GM12878 (cell line): ENCODE measurements at regions not wholly inside any gene's neighbourhood (a gene's known extent, or its start where the extent isn't known, plus 50 kb on each side); places are given as distances from the start of the nearest gene placed in this dataset.

Experiments used
- ATAC-seq: fragments of 200-7000 bp; cut with Tn5 transposase; 3 replicates; pipeline ENCODE4 v1.9.1; 2020; ENCODE audit warnings: mild to moderate bottlenecking, moderate library complexity
- BruUV-seq: library from RNA; stranded (reverse); fragments of 400-500 nt; replicated peaks from 2 replicates; lab custom pipeline; 2021; lab: Mats Ljungman, UMichigan
- CTCF ChIA-PET: fragments of 300-600 bp; sonication (Branson Sonifier 250); formaldehyde crosslinking; extraction: SDS; loops from one replicate; lab custom pipeline; 2021; ENCODE audit warnings: inconsistent platforms; lab: Yijun Ruan, JAX
- POLR2A ChIA-PET: fragments of 350-600 bp; formaldehyde crosslinking; extraction: SDS; loops from one replicate; lab custom pipeline; 2021; ENCODE audit warnings: inconsistent platforms; lab: Charles Lee
- RAD21 ChIA-PET: fragments of 300-600 bp; sonication (Branson Sonifier 250); formaldehyde crosslinking; loops from one replicate; lab custom pipeline; 2023; ENCODE audit warnings: antibody characterized with exemption; ENCODE audit not compliant: unreplicated experiment; lab: Charles Lee
- SMC1A ChIA-PET: fragments of 300-600 bp; sonication (Branson Sonifier 250); formaldehyde crosslinking; loops from one replicate; lab custom pipeline; 2023; ENCODE audit not compliant: unreplicated experiment, uncharacterized antibody; lab: Charles Lee
- DNase-seq: peaks from one replicate; pipeline ENCODE4 v3.0.0-alpha.2; 2011; ENCODE audit warnings: low read depth, low spot score
- FAIRE-seq: peaks from 3 replicates; lab custom pipeline; 2011; peaks lifted over from hg19 to GRCh38; lab: Jason Lieb, UNC
- H2AFZ ChIP-seq: 2 replicates; pipeline ENCODE4 v1.6.0; 2011; ENCODE audit warnings: low read depth, low read length, control low read depth; ENCODE audit not compliant: control insufficient read depth
- H3K27ac ChIP-seq: 2 replicates; pipeline ENCODE4 v1.5.1; 2011; ENCODE audit warnings: control low read depth; ENCODE audit not compliant: control insufficient read depth, insufficient read depth
- H3K27me3 ChIP-seq, 2 experiments: replicated peaks in 1 of 2; 2 replicates each; pipeline versions ENCODE4 v1.6.0 to v1.6.1; 2011; ENCODE audit warnings: low read length in 1 of 2; ENCODE audit not compliant: control insufficient read depth in 2 of 2, insufficient read depth in 2 of 2
- H3K36me3 ChIP-seq, 2 experiments: 2 replicates each; pipeline ENCODE4 v1.5.1; 2011; ENCODE audit warnings: low read length in 1 of 2; ENCODE audit not compliant: control insufficient read depth in 2 of 2, insufficient read depth in 2 of 2
- H3K4me1 ChIP-seq: 2 replicates; pipeline ENCODE4 v1.6.1; 2011; ENCODE audit warnings: mild to moderate bottlenecking, low read length, moderate library complexity, mixed read lengths; ENCODE audit not compliant: control insufficient read depth, insufficient read depth
- H3K4me2 ChIP-seq: 2 replicates; pipeline ENCODE4 v1.6.0; 2011; ENCODE audit warnings: control low read depth; ENCODE audit not compliant: control insufficient read depth, insufficient read depth
- H3K4me3 ChIP-seq: fragments of 200-600 bp; sonication (generic); 2 replicates; pipeline ENCODE4 v1.5.1; 2016
- H3K79me2 ChIP-seq: 2 replicates; pipeline ENCODE4 v1.6.0; 2011; ENCODE audit warnings: low read length; ENCODE audit not compliant: control insufficient read depth, insufficient read depth
- H3K9ac ChIP-seq: 2 replicates; pipeline ENCODE4 v1.8.0; 2011; ENCODE audit warnings: low read length, control low read depth, mixed read lengths; ENCODE audit not compliant: control insufficient read depth, insufficient read depth
- H3K9me3 ChIP-seq: replicated peaks from 3 replicates; pipeline ENCODE4 v1.5.1; 2011; ENCODE audit warnings: mild to moderate bottlenecking, low read length; ENCODE audit not compliant: control insufficient read depth, insufficient read depth
- H4K20me1 ChIP-seq: 2 replicates; pipeline ENCODE4 v1.6.0; 2011; ENCODE audit not compliant: control insufficient read depth, insufficient read depth
- ATF3 ChIP-seq: IDR thresholded peaks from 2 replicates; pipeline ENCODE4 v1.6.1; 2011; ENCODE audit warnings: low read depth, mild to moderate bottlenecking, low read length, moderate library complexity, borderline replicate concordance; ENCODE audit errors: extremely low read depth
- ATF7 ChIP-seq: fragments of 450-650 bp; IDR thresholded peaks from 2 replicates; pipeline ENCODE4 v1.6.1; 2016; ENCODE audit warnings: low read depth, mild to moderate bottlenecking
- BRCA1 ChIP-seq: IDR thresholded peaks from 2 replicates; pipeline ENCODE4 v1.6.1; 2011; ENCODE audit warnings: low read depth, low read length, improper control_type of control experiment
- CREM ChIP-seq: IDR thresholded peaks from 2 replicates; pipeline ENCODE4 v1.6.1; 2014; ENCODE audit warnings: antibody characterized with exemption, low read depth
- FOXM1 ChIP-seq: IDR thresholded peaks from 2 replicates; pipeline ENCODE4 v1.6.1; 2012; ENCODE audit warnings: low read depth, mild to moderate bottlenecking, inconsistent platforms, low read length, moderate library complexity
- MTA3 ChIP-seq: IDR thresholded peaks from 2 replicates; pipeline ENCODE4 v1.6.1; 2012; ENCODE audit warnings: low read length, inconsistent platforms, borderline replicate concordance
- MXI1 ChIP-seq: fragments of 150-350 bp; IDR thresholded peaks from 2 replicates; pipeline ENCODE4 v1.6.1; 2011; ENCODE audit warnings: low read depth, mild to moderate bottlenecking, inconsistent platforms, low read length, improper control_type of control experiment
- POLR2AphosphoS5 ChIP-seq: IDR thresholded peaks from 2 replicates; pipeline ENCODE4 v1.6.1; 2011; ENCODE audit warnings: mild to moderate bottlenecking, low read length, inconsistent platforms
- SIX5 ChIP-seq: IDR thresholded peaks from 2 replicates; pipeline ENCODE4 v1.6.1; 2011; ENCODE audit warnings: mild to moderate bottlenecking, low read depth, low read length, moderate library complexity; ENCODE audit not compliant: severe bottlenecking
- SMAD1 ChIP-seq: fragments of 450-650 bp; IDR thresholded peaks from 2 replicates; pipeline ENCODE4 v1.6.1; 2018; ENCODE audit warnings: mild to moderate bottlenecking, low read depth; ENCODE audit not compliant: partially characterized antibody
- SREBF1 ChIP-seq: IDR thresholded peaks from 2 replicates; pipeline ENCODE4 v1.6.1; 2012; ENCODE audit warnings: mild to moderate bottlenecking, low read length
- TCF3 ChIP-seq: IDR thresholded peaks from 2 replicates; pipeline ENCODE4 v1.6.1; 2012; ENCODE audit warnings: low read depth, mild to moderate bottlenecking, low read length, borderline replicate concordance; ENCODE audit not compliant: insufficient read depth
- WRNIP1 ChIP-seq: IDR thresholded peaks from 2 replicates; pipeline ENCODE4 v1.6.1; 2011; ENCODE audit warnings: low read depth, low read length, improper control_type of control experiment, borderline replicate concordance
- ZBTB33 ChIP-seq: fragments of 450-650 bp; IDR thresholded peaks from 2 replicates; pipeline ENCODE4 v1.6.1; 2017; ENCODE audit warnings: mild to moderate bottlenecking
- ZSCAN29 ChIP-seq: fragments of 450-650 bp; IDR thresholded peaks from 2 replicates; pipeline ENCODE4 v1.6.1; 2017; ENCODE audit warnings: mild to moderate bottlenecking, moderate library complexity
- in situ Hi-C: fragments of 300-500 bp; cut with MboI; formaldehyde crosslinking; loops from 9 replicates; pipeline ENCODE4 v1.14.3; 2018; ENCODE audit warnings: mixed read lengths
- intact Hi-C: fragments of 100-400 bp; cut with micrococcal nuclease; formaldehyde crosslinking; loops from one replicate; pipeline ENCODE4 v1.14.2; 2022; ENCODE audit not compliant: unreplicated experiment

GRCh38 chr9:24035816-24036215, 209.8 kb upstream of the ELAVL2 start:
- DNase-seq (no peak), ATAC-seq (peak; percentile 13; the same call in 2 of the 3 replicates), FAIRE-seq (no peak)
- Histone ChIP-seq H3K9me3 (no peaks in the 10 kb centered on the region), H3K4me3 (no peak overlapping the region), H3K4me2 (no peak overlapping the region), H3K36me3 (no peaks in the 10 kb centered on the region), H3K79me2 (no peaks in the 10 kb centered on the region), H3K9ac (no peak overlapping the region), H4K20me1 (no peaks in the 10 kb centered on the region), H3K4me1 (no peaks in the 10 kb centered on the region), H3K27ac (no peak overlapping the region), H2AFZ (no peak overlapping the region), H3K27me3 (no peaks in the 10 kb centered on the region)
- in situ Hi-C loops (no loop called here), intact Hi-C loops (loop anchor here (5.0 kb wide), 1 partner anchor 194 kb away; no protein-coding TSS in a partner anchor)
- ChIA-PET SMC1A (interaction anchor here (0.7 to 3.4 kb wide), 7 partner anchors 10 to 495 kb away, joined by 3 to 11 read pairs (median 4); no protein-coding TSS in a partner anchor), POLR2A (no interaction called here), RAD21 (interaction anchor here (0.7 to 1.4 kb wide), 3 partner anchors 134 to 184 kb away, joined by 3 to 4 read pairs (median 4); no protein-coding TSS in a partner anchor), CTCF (no interaction called here)
- no TSS peak for BruUV-seq
- TF ChIP-seq CREM (no peak), ZSCAN29 (no peak), MTA3 (no peak), ZBTB33 (no peak), SIX5 (no peak), ATF3 (no peak), MXI1 (no peak), SREBF1 (no peak), BRCA1 (no peak), TCF3 (no peak), SMAD1 (no peak), WRNIP1 (no peak), POLR2AphosphoS5 (no peak), FOXM1 (no peak), ATF7 (no peak)
